ENCODE measurements at regions not wholly inside any gene's neighbourhood (a gene's known extent, or its start where the extent isn't known, plus 50 kb on each side); places are given as distances from the start of the nearest gene placed in this dataset.
"Not testable (repeated sequence)": the region's sequence is repeated elsewhere in the genome, so short reads cannot be mapped to it uniquely, and the experiment has no call there.

DNA sequence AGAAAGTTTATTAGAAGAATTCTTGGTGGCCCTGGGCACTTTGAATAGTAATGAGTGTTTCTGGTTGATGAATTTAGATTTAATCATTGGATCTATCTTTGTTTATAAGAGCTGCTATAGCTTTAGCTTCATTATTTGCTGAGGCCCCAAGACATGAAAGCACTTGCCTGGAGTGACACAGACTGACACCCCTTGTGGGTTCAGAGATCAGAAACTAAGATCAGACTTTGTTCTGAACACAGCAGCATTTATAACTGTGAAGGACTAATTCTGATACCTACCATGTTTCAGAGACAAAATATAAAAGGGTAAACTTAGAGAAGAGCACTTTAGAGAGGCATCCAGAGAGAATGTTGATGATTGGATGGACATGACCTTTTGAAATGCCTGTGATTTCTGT is 199.9 kb upstream of the PLGLB2 start:
- not testable (repeated sequence) for DNase-seq (ENCODE audit: low read depth)

DNA sequence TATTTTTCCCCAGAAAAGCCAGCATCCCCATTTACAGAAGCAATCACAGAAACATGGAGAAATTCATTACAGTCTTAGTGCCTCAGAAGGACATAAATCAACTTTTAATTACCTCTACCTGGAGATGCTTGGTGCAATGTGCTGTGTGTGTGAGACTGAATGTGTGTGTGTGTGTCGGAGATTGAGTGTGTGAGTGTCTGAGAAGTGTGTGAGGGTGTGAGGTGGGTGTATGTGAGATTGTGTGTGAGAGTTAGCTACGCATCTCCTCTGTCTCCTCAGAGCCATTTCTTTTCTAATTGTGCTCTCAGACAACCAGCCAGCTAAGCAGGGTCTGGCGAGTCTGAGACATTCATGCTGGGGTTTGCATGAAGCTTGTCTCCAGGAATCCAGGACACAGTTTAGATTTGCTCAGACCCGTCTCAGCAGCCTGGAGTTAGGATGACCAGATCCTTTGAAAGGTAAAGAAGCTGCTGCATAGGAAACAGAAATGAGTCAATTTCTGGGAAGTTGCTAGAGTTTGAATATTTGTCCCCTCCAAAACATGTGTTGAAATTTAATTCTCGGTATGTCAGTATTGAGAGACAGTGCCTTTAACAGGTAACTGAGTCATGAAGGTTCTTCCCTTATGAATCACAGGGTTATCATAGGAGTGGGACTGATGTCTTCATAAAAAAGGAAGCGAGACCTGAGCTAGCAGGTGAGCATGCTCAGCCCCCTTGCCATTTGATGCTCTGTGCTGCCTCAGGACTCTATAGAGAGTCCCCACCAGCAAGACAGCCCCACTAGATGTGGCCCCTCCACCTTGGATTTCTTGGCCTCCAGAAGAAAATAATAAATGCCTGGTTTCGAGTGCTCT is 199.0 kb upstream of the PLGLB2 start:
- H3K4me3 ChIP-seq (ENCODE audit: low read depth, low read length) = not testable (repeated sequence)

More for the DNA sequence above, 199.9 kb upstream of the PLGLB2 start:
- not testable (repeated sequence) for H3K4me3 ChIP-seq (ENCODE audit: low read depth, low read length)

DNA sequence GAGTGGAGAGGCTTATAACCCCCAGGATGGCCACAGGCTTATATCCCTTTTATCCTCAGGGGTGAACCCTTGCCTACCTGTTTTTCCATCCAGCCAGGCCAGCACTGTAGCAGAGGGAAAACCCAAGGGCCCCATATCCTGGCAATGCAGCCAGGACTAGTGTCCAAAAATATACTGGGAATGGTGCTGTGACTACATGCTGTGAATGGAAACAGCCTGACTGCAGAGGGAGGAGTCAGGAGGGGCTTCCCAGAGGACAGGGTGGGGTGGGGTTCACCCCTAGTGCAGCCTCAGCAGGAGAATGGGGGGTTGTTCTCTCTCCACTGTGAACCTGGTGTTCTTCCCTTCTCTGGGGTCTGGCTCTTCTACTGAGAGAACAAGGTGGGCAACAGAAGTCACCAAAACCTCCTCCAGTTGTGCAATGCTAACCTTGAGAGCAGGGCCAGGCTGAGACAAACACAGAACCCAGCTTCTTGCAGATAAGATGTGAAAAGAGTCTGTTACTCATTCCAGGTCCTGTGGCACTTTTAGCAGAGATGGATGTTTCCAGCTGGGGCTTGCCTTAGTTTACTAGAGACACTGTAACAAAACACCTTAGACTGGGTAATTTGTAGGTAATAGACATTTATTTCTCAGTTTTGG is 198.2 kb upstream of the PLGLB2 start:
- not testable (repeated sequence) for DNase-seq (ENCODE audit: low read depth); H3K4me3 ChIP-seq (ENCODE audit: low read depth, low read length)

More for the DNA sequence above, 199.0 kb upstream of the PLGLB2 start:
- DNase-seq (ENCODE audit: low read depth) = not testable (repeated sequence)

DNA sequence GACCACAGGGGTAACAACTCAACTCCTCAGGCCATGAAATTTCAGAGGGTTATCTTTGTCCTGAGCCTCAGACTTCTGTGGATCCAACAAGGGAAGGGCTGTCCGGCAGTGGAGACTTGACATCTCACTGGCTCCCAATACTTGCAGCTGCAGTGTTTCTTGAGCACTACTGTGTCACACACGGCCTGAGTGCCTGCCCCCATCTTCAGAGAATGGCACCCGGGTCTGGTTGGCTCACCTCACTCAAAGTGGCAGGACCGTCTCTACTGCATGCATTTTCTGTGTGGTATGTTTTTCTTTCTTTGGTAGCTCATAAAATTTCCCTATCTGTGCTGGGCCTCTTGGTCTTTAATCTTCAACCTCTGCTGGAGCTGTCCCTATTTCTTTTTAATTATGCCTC is 193.2 kb upstream of the PLGLB2 start:
- H3K4me3 ChIP-seq (ENCODE audit: low read depth, low read length); DNase-seq (ENCODE audit: low read depth): not testable (repeated sequence)

DNA sequence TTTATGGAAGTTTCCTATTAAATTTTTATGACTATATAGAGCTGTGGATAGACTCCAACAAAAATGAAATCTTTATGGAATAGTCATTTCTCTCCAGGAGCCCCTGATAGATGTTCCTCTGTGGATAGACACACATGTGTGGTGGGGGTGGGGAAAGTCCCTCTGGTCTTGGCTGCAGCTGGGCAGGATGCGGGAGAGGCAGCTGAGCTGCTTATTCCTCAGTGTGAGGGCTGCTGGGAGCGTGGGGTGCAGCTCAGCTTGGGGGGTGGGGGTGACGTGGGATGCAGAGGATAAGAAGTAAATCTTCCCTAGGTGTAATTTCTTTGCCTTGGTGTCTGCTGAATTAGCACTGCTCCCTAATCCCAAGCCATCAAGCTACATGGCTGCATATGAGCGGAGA is 192.8 kb upstream of the PLGLB2 start:
- not testable (repeated sequence) for H3K4me3 ChIP-seq (ENCODE audit: low read depth, low read length); DNase-seq (ENCODE audit: low read depth)

DNA sequence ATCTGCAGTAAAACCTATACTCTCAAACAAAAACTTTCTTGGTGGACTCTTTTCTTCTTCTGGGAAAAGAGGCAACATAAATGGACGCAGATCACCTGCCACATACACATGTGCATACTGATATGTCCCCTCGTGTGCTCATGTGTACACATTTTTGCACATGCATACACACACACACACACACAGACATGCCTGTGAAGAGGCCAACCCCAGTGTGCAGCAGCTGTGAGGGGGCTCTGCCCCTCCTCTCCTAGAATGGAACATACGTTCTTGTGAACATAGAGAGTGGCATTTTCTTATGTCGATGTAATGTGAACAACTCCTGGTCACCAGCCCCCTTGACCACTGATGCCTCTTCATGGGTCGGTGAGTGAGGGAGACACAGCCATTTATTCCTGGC is 188.9 kb upstream of the PLGLB2 start:
- H3K4me3 ChIP-seq (ENCODE audit: low read depth, low read length); DNase-seq (ENCODE audit: low read depth): not testable (repeated sequence)

DNA sequence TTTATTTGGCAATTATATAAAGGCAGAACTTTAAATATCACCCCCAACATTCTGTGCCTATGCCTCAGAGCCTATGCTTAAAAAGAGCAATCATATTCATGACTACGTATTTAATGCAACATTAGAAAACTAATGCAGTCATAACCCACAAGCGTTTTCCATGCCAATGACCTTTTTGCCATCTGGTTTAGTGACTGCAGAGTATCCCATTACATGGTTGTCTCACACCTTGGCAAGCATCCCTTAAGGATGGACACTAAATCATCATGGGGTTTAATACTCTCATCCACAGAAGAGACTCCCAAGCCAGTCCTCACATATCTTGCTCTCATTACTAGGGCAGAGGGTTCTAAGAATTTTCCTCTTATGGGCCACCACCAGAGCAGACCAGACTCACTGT is 188.2 kb upstream of the PLGLB2 start:
- not testable (repeated sequence) for H3K4me3 ChIP-seq (ENCODE audit: low read depth, low read length); DNase-seq (ENCODE audit: low read depth)

DNA sequence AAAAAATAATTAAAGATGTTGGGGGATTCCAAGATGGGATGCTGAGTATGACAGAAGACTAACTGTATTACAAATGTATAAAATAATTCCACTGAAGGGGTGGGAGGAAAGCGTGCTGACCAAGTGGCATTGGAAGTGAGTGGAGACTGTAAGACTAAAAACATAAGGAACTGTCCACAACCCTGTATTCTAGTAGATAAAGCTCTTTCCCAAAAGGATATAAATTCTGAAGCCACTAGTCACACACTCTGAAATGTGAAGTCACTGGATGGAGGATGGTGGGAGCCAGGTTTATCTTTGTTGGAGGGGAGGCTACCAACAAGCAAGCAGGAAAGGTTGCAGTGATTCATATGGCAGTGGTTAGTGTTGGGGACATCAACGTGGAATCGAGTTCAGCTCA is 182.8 kb upstream of the PLGLB2 start:
- DNase-seq (ENCODE audit: low read depth) = not testable (repeated sequence)

DNA sequence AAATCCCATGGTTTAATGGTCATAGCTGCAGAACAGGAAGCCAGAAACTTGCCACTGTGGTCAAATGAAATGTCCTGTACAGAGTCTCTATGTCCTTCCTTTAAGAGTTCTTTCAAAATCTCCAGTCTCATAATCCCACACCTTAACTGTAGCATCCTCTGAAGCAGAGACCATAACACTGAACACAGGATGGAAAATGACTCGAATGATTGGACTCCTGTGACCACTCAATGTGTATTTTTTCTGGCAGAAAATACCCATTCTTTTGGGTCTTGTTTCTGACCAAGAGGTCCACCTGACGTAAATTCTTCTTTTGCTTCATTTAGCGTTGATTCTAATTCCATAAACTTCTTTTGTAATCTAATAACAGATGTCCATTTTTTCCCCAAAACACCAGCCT is 181.4 kb upstream of the PLGLB2 start:
- not testable (repeated sequence) for DNase-seq (ENCODE audit: low read depth)

More for the DNA sequence above, 182.8 kb upstream of the PLGLB2 start:
- H3K4me3 ChIP-seq (ENCODE audit: low read depth, low read length) = not testable (repeated sequence)

DNA sequence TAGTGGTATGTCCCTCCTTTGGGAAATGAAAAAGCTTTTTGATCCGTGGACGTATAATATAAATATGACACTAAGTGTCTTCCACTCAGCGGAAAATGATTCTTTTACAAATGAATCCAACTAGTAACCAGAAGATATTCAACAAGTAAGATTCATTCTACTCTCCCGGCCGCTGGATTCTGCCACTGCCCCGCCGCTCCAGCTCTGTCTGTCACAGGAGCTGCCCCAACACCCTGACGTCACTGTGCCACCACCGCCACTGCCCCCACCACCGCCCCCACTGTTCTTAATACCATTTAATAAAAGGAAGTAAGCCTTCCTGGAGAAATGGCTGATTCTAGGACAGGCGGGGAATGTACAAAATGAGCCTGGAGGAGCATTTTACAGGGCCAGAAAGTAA is 180.8 kb upstream of the PLGLB2 start:
- not testable (repeated sequence) for H3K4me3 ChIP-seq (ENCODE audit: low read depth, low read length); DNase-seq (ENCODE audit: low read depth)

More for the DNA sequence above, 181.4 kb upstream of the PLGLB2 start:
- H3K4me3 ChIP-seq (ENCODE audit: low read depth, low read length) = not testable (repeated sequence)

DNA sequence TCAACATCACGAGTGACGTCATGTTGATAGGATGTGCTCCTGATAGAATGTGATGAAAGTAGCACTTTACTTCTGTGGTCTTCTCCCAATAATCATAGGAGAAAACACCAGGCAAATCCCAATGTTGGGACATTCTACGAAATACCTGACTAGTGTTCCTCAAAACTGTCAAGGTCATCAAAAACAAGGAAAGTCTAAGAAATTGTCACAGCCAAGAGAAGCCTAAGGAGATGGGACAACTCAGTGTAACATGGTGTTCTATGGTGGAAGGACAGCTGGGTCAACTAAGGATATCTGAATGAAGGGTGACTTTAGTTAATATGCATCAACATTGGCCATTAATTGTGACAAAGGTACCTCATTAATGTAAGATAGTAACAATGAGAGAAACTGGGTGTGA is 180.0 kb upstream of the PLGLB2 start:
- H3K4me3 ChIP-seq (ENCODE audit: low read depth, low read length); DNase-seq (ENCODE audit: low read depth): not testable (repeated sequence)

DNA sequence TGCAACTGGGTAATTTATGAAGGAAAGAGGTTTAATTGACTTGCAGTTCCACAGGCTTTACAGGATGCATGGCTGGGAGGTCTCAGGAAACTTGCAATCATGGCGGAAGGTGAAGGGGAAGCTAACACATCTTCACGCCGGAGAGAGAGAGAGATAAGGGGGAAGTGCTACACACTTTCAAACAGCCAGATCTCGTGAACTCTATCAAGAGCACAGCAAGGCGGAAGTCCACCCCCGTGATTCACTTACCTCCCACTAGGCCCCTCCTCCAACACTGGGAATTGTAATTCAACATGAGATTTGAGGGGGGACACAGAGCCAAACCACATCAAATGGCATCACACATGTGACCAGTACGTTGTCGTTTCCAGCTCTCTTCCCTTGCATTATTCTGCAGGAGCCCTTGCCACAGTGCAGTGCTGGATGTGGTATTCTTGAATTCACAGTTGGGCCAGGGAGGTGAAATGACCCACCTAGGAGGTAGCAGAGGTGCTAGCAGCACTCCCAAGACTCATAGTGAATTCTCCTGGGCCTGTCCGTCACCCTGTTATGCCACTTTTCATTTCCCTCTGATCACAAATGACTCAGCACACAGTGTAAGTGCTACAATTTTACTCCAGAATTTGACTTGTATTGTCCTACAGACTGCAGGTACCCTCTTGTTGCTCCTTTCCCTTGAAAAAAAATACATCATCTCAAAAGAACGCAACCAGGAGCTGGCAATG is 179.2 kb upstream of the PLGLB2 start:
- DNase-seq (ENCODE audit: low read depth) = not testable (repeated sequence)

DNA sequence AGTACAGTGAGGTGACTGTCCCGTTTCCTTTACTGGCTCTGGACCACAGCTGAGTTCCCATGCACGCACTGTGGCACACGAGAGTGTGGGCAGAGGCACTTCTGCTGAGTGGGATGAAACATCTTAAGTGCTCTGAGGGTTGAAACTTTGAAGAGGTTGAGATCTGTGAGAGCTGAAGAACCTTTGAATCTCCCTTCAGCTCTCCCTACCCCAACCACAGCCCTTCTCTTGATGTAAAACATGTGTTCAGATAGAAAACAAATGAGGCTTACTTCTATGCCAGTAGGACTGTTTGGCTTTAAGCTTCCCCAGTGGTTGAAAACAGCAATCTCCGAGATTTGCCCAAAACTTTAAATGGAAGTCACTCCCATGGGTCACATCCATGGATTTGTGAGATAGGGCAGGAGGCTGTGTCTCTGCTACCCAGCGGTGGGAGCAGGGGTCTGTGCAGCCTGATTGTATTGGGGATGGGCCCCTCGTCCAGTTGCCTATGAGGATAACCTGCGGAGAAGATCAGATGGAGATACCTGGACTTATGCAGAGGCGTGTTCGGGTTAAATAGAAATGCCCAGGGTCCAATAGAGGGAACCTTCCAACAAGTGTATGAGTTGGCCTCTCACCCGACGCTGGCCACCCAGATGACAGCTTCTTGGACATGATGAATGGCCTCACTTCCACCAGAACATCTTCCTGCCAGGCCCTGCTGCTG is 178.0 kb upstream of the PLGLB2 start:
- DNase-seq (ENCODE audit: low read depth) = not testable (repeated sequence)

More for the DNA sequence above, 179.2 kb upstream of the PLGLB2 start:
- not testable (repeated sequence) for H3K4me3 ChIP-seq (ENCODE audit: low read depth, low read length)

DNA sequence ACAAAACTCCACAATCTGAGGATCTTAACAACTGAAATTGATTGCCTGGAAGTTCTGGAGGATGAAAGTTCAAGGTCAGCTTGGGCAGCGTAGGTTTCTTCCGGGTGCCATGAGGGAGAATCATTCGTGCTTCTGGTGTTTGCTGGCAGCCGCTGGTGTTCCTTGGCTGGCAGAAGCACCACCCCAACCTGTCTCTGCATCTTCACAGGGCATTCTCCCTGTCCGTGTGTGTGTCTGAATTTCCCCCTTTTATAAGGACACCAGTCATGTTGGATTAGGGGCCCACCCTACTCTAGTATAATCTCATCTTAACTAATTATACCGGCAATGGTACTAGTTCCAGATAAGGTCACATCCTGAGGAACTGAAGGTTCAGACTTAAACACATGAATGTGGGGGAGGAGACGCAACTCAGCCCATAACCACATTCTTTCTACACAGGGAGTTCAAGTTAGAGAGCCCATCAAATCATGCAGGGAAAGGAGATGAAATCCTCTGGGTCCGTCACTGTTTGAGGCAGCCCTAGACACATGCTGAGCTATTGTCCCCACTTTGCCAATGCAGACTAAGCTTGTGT is 175.9 kb upstream of the PLGLB2 start:
- H3K4me3 ChIP-seq (ENCODE audit: low read depth, low read length); DNase-seq (ENCODE audit: low read depth): not testable (repeated sequence)

More for the DNA sequence above, 178.0 kb upstream of the PLGLB2 start:
- not testable (repeated sequence) for H3K4me3 ChIP-seq (ENCODE audit: low read depth, low read length)

DNA sequence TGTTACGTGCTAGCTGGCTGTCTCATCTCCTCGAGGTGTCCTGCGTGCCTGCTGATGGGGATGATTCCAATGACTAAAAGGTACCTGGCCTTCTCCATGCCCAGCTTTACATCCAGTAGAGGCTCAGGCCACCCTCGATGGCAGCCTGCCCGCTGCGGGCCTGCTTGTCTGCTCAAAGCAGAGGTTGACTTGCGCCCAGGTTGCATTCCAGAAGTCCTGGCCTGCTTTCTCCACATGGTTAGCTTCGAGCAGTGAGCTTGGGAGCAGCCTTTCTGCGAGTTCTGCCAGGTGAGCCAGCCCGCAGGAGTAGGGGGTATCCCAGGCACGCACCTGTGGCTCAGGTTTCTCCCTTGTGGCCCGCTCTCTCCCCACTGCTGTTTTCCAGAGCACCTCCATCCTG is 175.0 kb upstream of the PLGLB2 start:
- DNase-seq (ENCODE audit: low read depth); H3K4me3 ChIP-seq (ENCODE audit: low read depth, low read length): not testable (repeated sequence)

DNA sequence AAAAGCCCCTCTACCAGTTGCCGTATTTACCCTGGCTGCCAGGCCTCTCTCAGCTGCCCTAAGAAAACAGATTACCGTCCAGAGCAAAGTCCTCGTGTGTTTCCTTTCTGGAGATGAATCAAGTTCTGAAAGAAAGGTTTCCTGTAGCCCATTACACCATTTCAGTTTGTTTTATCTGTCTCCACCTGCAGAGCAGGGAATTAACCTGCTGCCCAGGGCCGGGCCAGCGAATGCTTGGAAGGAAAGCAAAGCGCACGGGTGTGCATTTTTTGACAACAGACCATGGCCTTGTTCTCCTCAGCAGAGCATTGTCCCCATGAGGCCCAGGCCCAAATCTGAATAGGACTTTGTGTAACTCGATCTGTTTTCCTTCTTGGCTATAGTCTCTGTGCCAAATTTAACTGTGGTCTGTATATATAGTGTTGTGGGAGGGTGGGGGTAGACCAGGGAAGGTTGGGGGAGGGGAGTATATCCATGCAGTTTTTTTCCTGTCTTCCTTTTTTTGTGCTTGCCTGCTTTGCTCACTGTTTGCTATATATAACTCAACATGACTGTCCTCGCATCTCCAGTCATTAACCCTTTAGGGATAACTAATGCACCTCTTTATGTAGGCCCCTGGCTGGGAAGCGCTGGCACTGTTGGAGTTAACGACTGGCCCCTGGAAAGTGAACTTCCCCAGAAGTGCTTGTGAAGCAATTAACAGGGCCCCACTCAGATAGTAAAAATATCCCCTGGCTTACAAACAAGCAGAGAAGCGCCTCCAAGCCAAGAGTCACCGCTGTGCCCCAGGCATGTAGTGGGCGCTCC is 174.3 kb upstream of the PLGLB2 start:
- H3K4me3 ChIP-seq (ENCODE audit: low read depth, low read length); DNase-seq (ENCODE audit: low read depth): not testable (repeated sequence)

DNA sequence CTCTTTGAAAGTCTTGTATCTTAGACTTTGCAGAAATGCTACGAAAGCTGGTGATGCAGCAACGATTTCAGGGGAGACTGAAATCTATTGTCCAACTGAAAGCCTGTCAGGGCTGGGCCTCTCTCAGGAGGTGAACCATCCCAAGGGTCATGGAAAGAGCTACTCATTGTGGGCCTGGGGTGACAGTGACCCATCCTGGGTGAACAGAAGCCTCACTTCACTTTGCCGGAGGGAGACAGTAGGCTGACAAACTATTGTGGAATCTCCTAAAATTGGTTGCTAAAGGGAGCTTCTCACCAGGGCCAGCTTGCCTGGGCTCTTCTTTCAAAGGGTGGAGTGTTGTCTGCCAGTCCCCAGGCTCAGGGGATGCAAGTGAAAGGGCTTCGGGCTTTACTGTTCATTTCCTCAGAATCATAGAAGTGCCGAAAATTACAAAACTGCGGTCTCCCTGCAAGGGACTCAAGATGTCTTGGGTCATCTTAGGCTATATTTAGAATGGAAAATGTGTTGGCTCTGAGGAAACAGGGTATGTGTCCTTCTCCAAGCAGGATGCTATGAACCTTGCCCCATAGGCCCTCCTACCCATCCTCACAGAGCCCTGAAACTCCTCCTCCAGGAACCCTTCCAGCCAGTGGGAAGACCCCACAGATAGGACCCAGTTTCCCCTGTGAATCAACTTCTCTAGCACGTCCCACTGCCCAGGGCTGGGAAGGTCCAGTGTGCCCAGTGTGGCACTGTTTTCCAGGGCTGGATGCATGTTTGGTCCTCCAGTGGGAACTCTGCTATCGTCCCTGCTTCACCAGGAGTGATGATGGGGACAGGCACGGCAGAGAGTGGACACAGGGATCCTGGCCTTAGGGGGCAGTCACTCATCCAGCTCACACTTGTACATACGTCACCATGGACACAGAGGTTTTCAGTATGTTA is 173.4 kb upstream of the PLGLB2 start:
- H3K4me3 ChIP-seq (ENCODE audit: low read depth, low read length); DNase-seq (ENCODE audit: low read depth): not testable (repeated sequence)
